Calu3 (cell line): ENCODE measurements at regions not wholly inside any gene's neighbourhood (a gene's known extent, or its start where the extent isn't known, plus 50 kb on each side); places are given as distances from the start of the nearest gene placed in this dataset.

Experiments used
- BruUV-seq: library from RNA; stranded (reverse); fragments of 400-500 nt; replicated peaks from 2 replicates; lab custom pipeline; 2021; lab: Mats Ljungman, UMichigan
- CTCF ChIA-PET: fragments of 300-600 bp; sonication (Branson Sonifier 250); formaldehyde crosslinking; loops from one replicate; lab custom pipeline; 2022; ENCODE audit warnings: antibody characterized with exemption; lab: Charles Lee
- DNase-seq: peaks from one replicate; pipeline ENCODE4 v3.0.0; 2022
- H3K27ac Mint-ChIP-seq: one replicate; pipeline ENCODE4 v1.8.0; 2022; ENCODE audit warnings: mixed read lengths; ENCODE audit not compliant: unreplicated experiment
- H3K27me3 Mint-ChIP-seq: one replicate; pipeline ENCODE4 v1.8.0; 2022; ENCODE audit warnings: mixed read lengths; ENCODE audit not compliant: unreplicated experiment
- H3K36me3 Mint-ChIP-seq: one replicate; pipeline ENCODE4 v1.8.0; 2022; ENCODE audit warnings: mild to moderate bottlenecking, moderate library complexity, mixed read lengths; ENCODE audit not compliant: insufficient read depth, unreplicated experiment
- H3K4me1 Mint-ChIP-seq: one replicate; pipeline ENCODE4 v1.8.0; 2022; ENCODE audit warnings: mild to moderate bottlenecking, low read depth, mixed read lengths; ENCODE audit not compliant: unreplicated experiment
- H3K4me3 Mint-ChIP-seq: one replicate; pipeline ENCODE4 v1.8.0; 2022; ENCODE audit warnings: mild to moderate bottlenecking, low read depth, moderate library complexity, mixed read lengths; ENCODE audit not compliant: unreplicated experiment
- H3K9me3 Mint-ChIP-seq: one replicate; pipeline ENCODE4 v1.8.0; 2022; ENCODE audit warnings: low read depth, mixed read lengths; ENCODE audit not compliant: unreplicated experiment
- CTCF ChIP-seq: fragments of 200-600 bp; IDR thresholded peaks from one replicate; pipeline ENCODE4 v1.8.0; 2022; ENCODE audit warnings: antibody characterized with exemption; ENCODE audit not compliant: unreplicated experiment
- intact Hi-C: fragments of 100-400 bp; cut with micrococcal nuclease; formaldehyde crosslinking; loops from one replicate; pipeline ENCODE4 v1.10.0; 2022; ENCODE audit not compliant: unreplicated experiment

DNA sequence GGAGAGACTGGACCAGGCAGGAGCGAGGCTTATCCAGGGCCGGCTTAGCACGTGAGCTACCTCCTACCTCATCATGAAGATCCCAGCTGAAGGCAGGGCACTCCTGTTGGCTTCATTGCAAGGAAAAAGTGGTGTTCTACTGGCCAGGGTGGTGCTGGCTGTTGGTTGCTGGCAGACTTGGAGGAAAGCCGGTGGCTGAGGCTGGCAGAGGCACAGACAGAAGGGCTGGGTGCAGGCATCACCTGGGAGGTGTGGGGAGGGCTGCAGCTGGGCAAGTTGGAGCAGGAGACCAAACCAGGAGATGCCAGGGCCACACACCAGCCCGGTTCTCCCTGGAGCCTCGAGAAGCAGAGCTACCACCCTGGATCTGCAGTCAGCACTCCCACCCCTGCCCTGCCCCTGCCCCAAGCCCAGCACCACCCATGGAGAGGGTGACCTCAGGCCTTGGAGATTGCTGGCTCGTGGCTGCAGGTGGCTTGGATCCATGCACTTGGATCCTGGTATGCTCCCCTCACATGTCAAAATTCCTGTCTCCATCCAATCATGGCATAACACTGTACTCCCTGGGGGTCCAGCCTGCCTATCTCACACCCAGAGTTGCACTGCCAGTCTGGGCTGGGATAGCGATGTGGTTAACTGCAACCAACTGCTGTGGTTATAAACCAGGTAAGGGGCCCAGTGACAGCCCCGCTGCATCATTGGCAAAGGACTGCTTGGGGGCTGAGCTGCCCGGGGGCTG is 49.7 kb downstream of the GLI2 start:
- Mint-ChIP-seq H3K9me3 (no peaks in the 10 kb centered on the region), H3K27ac (no peak overlapping the region), H3K36me3 (no peaks in the 10 kb centered on the region), H3K4me3 (no peak overlapping the region), H3K27me3 (no peaks in the 10 kb centered on the region), H3K4me1 (peaks cover 11% of the 10 kb centered on the region)
- no peak for TF ChIP-seq CTCF
- intact Hi-C loops, result no loop called here
- CTCF ChIA-PET, result interaction anchor here (0.6 kb wide), 1 partner anchor 107 kb away, joined by 5 read pairs; no protein-coding TSS in a partner anchor
- no TSS peak for BruUV-seq
- DNase-seq, result no peak

DNA sequence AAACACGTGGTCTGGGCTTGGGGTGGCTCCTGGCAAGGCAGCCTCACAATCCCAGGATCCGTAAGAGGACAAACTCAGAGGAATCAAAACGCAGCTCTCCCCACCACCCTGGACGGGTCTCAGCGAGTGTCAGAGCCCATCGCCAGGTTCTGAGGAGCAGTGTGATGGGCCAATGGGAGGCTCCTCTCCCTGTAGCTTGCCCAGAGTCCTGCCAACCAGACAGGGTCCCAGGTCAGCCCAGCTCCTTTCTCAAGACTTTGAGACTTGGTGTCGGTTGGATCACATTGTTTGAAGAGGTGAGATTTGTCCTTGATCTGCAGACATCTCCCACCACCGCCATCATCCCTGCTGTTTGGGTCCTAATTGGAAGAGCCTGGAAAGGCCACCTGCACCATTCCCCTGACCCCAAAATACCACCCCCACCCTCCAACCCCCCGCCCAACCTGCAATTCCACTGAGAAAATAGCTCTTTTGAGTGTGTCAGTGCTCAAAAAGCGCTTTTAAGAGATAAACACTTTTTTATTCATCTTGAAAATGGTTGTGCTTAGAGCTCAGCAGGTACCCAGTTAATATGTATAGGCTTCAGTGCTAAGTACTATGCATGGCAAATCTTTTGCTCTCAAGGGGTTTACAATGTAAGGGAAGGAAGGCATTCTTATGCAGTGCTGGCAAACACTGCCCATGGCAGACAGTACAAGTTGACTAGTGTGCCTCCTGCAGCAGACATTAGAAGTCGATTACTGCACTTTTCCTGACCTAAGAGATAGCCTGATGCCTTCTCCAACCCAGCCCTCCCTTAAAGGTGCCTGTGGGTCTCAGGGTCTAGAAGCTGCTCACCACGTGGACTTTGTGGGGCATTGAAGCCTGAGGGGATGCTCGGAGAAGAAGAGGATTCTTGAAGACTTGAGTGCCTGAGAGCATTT is 50.6 kb downstream of the GLI2 start:
- H3K4me1 Mint-ChIP-seq, result peaks cover 11% of the 10 kb centered on the region
- no peaks in the 10 kb centered on the region for H3K27me3 Mint-ChIP-seq
- CTCF ChIA-PET, result no interaction called here
- H3K9me3 Mint-ChIP-seq, result no peaks in the 10 kb centered on the region
- no peak overlapping the region for H3K4me3 Mint-ChIP-seq
- TF ChIP-seq CTCF, result no peak
- no TSS peak for BruUV-seq
- no peaks in the 10 kb centered on the region for H3K36me3 Mint-ChIP-seq
- H3K27ac Mint-ChIP-seq, result no peak overlapping the region
- no peak for DNase-seq
- intact Hi-C loops, result no loop called here

DNA sequence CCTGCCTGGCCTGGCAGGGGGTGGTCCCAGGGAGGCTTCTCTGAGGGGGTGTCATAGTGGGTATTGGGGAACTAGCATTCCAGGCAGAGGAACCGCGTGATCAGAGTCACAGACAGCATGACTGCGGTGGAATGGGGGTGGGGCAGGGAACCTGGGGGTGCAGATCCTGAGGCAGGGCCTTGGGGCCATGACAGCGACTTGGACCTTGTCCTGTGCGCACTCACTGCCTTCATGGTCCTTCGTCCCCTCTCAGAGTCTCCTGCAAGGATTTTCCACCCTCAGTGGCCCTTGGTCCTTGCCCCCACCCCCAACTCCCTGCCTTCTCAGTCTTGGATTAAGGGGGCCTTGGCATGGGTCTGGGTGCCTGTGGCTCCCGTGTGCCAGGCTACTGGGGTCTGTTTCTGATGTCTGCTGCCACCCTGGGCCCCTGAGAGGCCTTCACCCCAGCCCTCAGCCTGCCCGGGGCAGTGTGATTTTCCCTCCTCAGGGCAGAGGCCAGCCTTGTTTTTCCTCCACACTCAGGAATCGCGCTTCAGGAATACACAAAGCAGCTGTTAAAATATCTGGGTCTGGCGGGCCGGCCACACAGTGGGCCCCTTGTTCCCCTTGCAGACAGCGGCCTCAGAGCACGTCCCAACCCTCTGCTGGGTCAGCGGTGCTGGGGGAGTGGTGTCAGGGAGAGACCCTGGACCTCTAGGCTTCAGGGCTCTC is 51.6 kb downstream of the GLI2 start:
- BruUV-seq, result no TSS peak
- Mint-ChIP-seq H3K4me3 (no peak overlapping the region), H3K27me3 (no peaks in the 10 kb centered on the region), H3K36me3 (no peaks in the 10 kb centered on the region), H3K27ac (no peak overlapping the region), H3K4me1 (peaks cover 21% of the 10 kb centered on the region), H3K9me3 (no peaks in the 10 kb centered on the region)
- DNase-seq, result no peak
- TF ChIP-seq CTCF, result no peak
- CTCF ChIA-PET, result no interaction called here
- intact Hi-C loops, result no loop called here
